ENCODE measurements at regions not wholly inside any gene's neighbourhood (a gene's known extent, or its start where the extent isn't known, plus 50 kb on each side); places are given as distances from the start of the nearest gene placed in this dataset.
"Not testable (repeated sequence)": the region's sequence is repeated elsewhere in the genome, so short reads cannot be mapped to it uniquely, and the experiment has no call there.

DNA sequence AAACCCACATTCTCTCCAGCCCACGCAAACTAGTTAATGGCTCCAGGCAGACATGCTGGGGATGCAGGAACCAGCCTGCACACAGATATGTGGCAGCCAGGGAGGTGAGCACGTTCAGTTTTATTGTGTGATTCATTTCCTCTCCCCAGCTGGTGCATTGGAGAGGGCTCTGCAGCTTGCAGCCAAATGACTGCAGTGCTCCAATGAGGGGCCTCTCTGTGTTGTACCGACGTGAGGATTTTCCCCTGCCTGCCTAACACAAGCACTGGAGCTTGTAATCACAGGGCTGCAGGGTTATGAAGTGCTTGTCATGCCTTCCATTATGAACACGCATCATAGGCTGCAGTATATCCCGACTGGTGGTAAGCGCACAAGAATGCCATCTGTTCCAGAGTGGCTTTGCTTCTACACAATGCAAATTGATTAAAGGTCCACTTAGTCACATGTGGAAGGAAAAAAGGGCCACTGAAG is 92.3 kb upstream of the THUMPD2 start:
- DNase-seq = no peak

DNA sequence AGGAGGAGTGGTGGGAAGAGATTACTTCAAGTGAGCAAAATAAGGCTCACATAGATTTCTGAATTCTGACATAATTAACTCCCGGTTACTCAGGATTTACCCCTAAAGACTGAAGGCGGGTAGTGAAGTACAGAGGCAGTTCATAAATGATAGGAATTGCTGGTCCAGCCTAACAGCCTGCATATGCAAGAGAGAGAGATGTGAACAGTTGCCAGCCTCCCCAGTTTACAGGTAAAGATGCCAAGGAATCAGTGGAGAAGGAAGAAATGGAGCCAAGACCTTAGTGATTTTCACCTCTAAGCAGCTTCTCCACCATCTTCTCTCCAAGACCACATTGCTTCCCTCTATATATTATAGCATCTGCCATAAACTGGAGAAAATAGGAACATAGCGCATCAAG is 91.8 kb upstream of the THUMPD2 start:
- DNase-seq = no peak

DNA sequence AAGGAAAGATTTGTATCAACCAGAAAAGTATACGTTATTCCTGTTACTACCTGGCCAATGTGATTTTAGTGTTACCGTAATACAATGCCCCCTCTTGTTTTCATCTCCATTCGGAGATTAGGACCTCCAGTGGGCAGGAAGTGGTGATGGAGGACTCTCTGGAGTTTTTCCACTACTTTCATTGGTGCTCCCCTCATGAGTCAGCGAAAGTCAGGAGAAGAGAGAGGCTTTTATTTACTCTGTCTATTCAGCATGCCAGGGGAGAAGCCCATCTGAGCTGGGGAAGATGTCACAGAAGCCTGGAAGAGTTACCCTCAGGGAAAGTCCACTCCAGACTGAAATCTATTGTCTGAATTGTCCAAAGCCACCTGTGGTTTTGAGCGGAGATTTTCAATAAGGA is 88.2 kb upstream of the THUMPD2 start:
- no peak for DNase-seq

DNA sequence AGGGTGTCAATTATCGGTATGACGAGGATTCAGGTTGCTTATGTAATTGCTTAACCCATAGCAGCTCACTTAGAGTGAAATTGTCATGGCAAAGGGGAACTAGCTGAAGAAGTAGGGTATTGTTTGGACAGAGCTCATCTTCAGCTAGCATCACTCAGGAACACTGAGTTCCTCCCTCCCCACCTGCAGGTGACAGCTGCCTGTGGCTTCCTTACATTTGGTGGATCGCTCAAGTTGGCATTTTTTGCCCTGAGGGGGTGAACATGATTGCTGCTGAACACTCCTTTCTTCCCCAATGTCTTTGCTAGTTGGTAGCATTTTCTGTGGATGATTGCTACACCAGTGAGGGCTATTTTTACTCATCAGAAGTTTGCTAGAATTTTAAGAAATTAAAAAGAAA is 86.7 kb upstream of the THUMPD2 start:
- DNase-seq = no peak

DNA sequence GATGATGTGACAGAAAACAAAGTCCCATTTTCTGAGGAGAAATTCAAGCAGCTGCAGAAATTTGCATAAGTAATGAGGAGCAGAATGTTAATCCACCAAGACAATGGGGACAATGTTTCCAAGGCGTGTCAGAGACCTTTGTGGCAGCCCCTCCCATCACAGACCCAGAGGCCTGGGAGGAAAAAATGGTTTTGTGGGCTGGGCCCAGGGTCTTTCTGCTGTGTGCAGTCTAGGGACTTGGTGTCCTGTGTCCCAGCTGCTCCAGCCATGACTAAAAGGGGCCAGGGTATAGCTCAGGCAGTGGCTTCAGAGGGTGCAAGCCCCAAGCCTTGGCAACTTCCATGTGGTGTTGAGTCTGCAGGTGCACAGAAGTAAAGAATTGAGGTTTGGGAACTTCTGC is 84.6 kb upstream of the THUMPD2 start:
- not testable (repeated sequence) for DNase-seq

DNA sequence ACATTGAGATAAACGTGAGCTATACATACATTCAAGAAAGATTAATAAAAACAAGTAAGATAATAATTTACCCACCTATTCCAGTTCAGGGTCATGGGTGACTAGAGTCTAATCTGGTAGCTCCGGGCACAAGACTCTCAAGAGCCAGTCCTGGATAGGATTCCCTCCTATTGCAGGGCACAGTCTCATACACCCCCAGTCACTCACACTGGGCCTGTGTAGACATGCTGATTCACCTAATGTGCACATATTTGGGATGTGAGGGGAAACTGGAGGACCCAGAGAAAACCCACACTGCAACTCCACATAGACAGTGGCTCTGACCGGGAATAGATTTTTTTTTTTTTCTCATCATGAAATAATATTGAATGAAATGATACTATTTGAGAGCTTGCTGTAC is 81.5 kb upstream of the THUMPD2 start:
- no peak for DNase-seq

DNA sequence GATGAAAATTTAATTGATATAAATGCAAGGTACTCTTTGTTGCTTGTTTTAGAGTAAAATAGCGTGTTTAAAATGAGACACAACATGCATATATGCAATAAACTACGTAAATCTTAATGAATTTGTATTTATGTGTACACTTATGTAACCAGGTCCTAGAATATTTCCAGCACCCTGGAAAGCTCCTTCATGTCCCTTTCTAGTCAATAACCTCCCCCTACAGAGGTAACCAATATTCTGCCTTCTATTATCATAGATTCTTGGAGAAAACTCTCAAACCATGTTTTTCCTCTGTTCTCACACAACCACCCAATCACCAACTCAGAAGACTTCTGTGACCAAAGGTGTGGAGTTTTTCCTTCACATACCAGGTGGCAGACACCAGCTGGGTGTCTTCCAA is 79.6 kb upstream of the THUMPD2 start:
- DNase-seq = no peak

DNA sequence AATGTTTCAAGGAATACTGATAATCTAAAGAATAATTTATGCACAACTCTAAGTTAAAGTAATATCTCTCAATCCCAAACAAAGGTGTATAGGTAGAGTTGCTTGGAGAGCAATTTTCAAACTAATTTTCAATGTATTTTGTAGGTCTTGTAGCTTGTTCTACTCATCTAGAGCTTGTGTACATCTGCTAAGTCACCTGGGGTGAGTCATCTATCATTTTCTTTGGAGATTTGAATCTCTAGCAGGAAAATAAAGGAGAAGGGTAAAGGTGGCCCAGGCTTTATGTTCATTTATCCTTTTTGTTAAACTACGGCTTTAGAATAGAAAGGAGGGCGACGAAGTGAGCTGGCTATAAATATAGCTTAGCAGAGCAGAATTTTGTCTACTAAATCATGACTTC is 76.8 kb upstream of the THUMPD2 start:
- DNase-seq = no peak

DNA sequence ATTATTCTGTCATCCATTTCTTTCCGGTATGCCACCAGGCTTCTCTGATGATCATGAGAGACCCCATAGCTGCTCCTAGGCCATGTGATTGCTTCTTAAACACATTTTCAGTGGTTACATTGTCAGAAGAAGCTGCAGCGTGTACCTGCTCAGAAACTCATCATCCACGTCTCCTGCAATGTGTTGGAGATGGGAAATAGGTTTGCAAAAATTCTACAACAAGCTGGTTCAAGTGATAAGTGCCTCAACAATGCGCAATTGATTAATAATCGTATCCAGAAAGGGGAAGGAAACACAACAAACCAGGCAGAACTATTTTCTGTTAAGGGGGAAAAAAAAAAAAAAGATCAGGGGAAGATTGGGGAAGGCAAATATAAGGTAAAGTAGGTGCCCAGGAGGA is 75.7 kb upstream of the THUMPD2 start:
- DNase-seq = no peak

DNA sequence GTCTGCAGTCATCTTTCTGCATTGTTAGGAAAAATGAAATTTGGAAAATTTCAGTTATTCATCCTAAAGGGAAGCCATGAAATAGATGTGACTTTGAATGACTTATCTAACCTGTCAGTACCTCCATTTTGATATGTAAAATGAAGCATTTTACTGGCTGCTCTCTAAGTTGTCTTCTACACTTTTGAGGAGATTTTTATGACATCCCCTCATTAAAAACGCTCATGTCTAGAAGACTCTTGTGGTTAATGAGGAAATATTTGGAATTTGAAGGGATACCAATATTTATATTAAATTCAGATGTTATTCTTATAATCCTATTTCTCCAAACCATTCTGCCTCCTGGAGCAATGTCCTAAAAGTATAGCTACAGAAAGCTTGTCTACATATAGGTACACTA is 73.8 kb upstream of the THUMPD2 start:
- DNase-seq = no peak

DNA sequence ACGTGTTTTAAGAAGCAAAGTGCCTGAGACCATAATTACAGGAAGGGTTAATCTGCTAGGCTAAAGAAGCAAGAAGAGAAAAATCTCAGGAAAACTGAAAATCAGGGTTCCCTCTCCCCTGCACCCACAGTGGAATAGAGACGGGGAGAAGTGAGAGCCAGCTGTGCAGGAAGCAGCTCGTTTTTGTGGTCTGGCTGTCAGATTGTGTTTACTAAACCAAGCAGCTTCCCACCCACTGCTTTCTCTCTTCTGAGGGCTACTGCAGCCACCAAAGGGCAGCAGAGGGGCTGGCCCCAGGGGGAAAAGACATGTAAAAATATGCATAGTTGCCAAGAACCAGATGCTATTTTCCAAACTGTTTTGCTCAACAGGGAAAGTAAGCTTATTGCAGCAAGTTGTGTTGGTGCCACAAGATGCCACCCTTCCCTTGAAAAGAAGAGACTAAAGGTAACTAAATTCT is 72.6 kb upstream of the THUMPD2 start:
- DNase-seq = no peak

DNA sequence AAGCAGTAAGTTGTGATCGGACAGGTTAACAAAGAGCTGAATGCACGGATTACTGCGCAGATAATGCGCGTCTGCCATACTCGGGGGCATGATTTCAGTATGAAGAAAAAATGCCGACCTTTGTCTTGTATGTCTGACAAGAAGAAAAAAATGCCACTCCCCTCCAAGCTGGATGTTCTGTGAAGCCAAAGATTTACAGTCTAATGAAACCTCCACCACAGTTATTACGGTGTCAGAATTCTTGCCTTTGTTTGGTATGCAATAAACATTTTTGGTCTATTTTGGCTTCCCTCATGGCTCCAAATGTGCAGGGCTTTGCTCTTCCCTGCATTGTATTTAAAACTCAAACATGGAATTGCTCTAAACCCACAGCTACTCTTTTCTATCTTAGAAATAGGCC is 72.2 kb upstream of the THUMPD2 start:
- no peak for DNase-seq

DNA sequence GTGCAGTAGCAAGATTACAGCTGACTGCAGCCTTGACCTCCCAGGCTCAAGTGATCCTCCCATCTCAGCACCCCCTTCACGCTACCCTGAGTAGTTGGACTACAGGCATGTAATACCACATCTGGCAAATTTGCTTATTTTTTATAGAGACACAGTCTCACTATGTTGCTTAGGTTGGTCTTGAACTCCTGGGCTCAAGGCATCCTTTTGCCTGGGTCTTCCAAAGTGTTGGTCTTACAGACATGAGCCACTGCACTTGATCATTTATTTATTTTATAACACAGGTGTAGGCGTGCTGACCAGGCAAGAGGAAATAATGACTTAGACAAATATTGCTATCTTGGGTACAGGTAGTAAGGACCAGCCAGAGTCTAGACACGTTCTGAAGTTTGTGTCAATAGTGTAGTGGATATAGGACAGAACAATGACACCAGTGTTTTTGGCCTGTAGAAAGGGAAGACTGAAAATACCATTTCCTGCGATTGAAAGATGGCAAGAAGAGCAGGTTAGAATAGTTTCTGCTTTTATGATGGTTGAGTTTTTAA is 71.0 kb upstream of the THUMPD2 start:
- DNase-seq = no peak

DNA sequence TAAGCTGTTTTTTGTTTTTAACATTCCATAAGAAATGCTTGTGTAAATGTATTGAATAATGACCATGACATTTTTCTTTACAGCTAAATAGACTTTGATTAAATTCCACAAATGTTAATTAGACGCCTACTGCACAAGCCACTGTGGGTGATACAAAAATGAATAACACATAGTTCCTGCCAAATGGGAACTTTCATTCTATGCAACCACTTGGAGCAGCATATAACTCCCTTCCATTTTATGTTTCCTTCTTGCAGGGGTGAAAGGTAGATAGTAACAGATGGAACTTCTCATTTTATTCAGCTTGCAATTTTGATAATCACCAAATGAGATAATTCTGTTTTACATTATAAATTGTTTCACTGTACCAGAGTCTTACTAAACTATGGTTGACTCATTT is 70.0 kb upstream of the THUMPD2 start:
- no peak for DNase-seq

DNA sequence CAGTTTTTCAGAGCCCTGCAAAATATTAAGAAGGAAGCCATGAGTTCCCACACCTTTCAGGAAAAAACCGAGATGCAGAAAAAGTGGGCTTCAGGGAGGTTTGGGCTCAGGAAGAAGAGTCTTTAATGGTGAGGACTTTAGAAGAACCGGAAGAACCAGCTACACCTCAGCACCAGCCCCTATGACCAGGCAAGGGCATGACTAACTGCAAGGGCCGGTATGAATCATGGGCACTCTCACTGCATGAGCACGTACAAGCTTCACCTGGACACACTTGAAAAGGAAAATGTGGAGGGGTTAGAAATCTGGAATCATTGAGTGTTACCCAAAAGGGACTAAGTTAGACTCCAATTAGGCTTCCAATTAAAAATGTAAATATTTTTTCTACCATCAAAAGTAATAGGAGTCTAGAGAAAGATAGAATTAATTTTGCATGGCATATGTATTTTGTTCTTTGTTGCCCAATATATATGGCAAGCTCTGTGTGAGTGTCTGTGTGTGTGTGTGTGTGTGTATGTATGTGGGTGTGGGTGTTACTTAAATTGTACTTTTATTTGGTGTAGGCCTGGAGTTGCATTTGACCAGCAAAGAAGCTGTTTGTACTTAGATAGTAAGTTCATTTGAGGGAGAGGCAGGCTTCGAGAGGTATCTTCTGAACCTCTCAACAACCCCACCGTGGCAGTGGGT is 66.5 kb upstream of the THUMPD2 start:
- DNase-seq = no peak

DNA sequence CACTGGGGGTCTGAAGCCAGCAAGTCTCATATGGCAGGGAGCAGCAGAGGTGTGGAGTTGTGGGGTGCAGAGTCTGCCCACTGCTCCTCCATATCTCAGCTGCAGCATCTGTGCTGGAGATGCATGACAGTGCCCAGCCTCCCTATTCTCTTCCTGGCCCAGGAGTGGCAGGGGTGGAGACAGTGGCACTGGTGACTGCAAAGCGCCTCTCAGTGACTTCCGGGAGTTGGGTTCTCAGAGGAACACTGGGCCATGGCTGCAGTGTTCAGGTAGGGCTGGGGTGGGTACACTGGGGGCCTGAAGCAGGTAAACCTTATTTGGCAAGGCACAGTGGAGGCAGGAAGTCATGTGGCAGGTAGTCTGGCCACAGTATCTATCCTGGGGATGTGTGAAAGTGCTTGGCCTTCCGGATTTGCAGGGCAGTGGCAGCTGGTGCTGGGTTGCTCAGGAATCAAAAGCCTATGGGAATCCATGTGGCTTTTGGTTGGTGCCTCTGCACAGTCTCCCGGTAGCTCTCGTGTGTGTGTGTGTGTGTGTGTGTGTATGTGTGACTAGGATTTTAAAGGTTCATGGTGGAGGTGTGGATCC is 60.3 kb upstream of the THUMPD2 start:
- DNase-seq = no peak

DNA sequence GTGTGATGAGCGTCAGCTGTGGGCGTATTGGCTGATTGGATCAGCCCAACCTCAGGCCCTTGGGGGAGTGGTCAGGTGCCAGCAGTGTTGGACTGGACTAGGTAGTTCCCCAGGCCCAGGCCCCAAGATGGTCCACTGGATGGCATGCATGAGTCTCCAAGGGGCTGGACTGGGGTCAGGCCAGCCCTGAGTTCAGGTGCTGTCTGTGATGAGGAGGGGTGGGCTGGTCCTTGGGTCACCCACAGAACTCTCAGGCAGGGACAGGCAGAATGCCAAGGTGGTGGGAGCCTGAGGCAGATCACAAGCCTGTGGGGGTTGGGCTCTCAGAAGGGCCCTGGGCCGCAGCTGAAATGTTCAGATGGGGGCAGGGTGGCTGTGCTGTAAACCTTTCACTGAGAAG is 59.5 kb upstream of the THUMPD2 start:
- DNase-seq = no peak

DNA sequence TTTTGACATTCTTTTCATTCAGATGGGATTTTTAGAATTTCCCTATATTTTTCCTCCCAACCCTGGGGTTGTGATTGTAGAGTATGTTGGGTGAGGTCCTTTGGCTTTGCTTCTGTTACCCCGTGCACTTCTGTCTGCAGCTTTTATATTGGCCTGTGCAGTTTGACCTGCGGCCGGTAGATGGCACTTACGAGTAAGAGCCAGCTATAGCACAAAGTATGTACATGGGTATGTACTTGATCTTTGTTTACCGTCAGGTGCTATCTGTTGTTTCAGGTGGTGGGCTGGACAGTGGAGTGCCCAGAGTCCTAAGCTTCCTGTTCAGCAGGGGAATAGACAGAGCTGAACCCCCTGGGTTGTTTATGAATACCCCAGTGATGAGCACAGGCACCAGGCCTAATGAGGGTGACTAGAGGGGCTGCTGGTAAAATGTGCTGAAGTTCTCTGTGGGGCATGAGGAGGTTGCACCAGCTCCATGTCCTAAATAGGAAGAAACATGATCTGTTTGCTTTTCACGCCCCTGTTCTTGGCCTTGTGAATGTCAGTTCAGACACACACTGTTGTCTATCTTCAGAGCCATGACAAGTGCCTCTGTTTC is 58.9 kb upstream of the THUMPD2 start:
- peak in 1 of 2 experiments; percentile 13 for DNase-seq

DNA sequence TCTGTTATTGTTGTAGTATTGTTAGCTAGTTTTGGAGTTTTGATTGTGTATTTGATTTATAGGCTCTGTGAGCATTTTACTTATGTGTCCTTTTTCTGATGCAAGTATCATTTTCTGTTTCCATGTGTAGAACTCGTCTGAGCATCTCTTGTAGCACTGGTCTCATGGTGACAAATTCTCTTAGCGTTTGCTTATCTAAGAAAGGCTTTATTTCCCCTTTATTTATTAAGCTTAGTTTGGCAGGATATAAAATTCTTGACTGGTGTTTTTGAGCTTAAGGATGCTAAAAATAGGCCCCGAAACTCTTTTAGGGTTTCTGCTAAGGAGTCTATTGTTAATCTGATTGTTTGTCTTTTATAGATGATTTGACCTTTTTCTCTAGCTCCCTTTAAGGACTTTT is 57.6 kb upstream of the THUMPD2 start:
- no peak for DNase-seq

DNA sequence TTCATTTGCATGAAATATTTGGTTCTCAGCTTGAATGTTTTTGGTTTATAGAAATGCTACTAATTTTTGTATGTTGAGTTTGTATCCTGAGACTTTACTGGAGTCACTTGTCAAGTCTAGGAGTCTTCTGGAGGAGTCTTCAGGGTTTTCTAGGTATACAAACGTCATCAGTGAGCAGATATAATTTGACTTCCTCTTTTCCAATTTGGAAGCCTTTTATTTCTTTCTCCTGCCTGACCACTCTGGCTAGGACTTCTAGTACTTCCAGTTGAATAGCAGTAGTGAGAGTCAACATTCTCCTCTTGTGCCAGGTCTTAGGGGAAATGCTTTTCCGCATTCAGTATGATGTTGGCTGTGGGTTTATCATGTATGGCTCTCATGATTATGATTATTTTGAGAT is 55.4 kb upstream of the THUMPD2 start:
- no peak for DNase-seq

DNA sequence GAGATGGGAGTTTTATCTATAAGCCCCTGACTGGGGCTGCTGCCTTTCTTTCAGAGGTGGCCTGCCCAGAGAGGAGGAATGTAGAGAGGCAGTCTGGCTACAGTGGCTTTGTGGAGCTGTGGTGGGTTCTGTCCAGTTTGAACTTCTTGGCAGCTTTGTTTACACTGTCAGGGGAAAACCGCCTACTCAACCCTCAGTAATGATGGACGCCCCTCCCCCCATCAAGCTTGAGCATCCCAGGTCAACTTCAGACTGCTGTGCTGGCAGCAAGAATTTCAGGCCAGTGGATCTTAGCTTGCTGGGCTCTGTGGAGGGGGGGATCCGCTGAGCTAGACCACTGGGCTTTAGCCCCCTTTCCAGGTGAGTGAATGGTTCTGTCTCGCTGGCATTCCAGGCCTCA is 51.6 kb upstream of the THUMPD2 start:
- not testable (repeated sequence) for DNase-seq
